Hematopoietic multipotent progenitor cell (in vitro differentiated cells): ENCODE measurements at regions not wholly inside any gene's neighbourhood (a gene's known extent, or its start where the extent isn't known, plus 50 kb on each side); places are given as distances from the start of the nearest gene placed in this dataset.

Experiments
- DNase-seq, 3 donors: peaks; one replicate each; pipeline ENCODE4 v3.0.0-alpha.2; 2011 to 2015; ENCODE audit warnings: low read depth in 2 of 3, low spot score in 2 of 3

GRCh38 chr7:95718577-95719410 lies 53.6 kb upstream of the DYNC1I1 start:
- DNase-seq, result peak in 2 of 3 donors; percentile 10 to 42

GRCh38 chr7:95716357-95717122 lies 55.8 kb upstream of the DYNC1I1 start:
- DNase-seq, result no peak

GRCh38 chr7:95715274-95715673 lies 57.1 kb upstream of the DYNC1I1 start:
- DNase-seq, result no peak

DNA sequence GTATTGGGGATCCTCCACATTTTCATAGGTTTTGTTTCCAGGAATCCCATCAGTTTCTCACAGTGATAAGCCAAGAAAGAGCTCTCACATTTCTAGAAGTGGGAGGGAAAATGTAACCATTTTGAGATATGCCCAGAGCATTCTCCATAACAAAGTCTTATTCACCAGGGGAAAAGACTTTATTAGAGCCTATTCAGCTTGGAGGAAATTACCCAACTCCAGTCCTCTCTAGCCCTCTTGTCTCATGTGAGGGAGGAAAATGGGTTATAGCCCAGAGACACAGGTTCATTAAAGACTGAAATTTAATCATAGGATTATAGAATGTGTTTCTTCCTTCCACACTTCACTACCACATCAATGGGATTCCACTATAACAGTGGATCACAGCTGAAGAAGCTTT lies 61.6 kb upstream of the DYNC1I1 start:
- no peak for DNase-seq

GRCh38 chr7:95700917-95701316 lies 71.4 kb upstream of the DYNC1I1 start:
- no peak for DNase-seq

DNA sequence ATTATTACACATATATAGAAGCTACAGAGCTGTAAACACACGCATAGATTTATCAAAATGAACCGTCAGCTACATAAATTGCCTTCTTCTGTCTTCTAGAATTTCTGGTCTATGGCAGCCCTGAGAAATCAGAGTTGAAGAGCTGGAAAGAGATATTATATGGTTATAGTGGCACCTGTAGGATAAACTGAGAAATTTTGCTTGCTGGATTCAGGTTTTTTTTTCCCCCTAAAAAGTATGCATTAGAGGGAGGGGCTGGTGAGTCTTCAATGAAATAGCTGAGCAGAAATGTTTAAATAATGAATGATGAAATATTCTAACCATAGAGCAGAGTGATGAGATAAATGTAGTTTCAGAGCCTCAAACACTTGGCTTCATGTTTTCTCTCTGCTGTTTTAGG lies 78.0 kb upstream of the DYNC1I1 start:
- no peak for DNase-seq

DNA sequence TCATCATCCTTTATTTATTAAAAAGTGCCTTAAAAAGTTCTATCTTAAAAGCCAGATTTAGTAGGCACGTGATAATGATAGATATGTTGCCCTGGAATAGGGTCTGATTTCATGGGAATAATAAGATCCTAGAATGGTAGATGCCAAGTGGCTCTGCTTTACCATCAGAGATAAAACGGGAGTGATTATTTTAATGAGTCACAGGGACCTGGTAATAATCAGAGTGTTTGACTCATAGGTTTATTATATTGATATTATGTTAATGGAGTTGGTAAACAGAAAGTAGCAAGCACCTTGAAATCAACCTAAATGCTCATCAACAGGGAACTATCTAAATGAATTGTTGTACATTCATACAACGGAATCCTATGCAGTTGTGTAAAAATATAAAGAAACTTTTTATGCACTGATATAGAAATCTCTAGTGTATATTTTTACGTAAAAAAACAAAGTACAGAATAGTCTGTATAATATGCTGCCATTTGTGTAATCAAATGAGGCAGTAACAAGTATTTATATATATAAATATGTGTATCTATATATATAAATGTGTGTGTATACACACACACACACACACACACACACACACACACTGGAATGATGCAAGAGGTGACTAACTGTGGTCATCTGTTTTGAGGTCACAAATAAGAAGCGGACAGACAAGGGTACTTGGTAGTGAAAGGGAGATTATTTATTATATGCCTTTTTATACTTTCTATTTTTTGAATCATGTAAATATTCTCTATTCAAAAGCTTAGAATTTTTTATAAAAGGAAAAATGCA lies 78.6 kb upstream of the DYNC1I1 start:
- DNase-seq, result no peak

DNA sequence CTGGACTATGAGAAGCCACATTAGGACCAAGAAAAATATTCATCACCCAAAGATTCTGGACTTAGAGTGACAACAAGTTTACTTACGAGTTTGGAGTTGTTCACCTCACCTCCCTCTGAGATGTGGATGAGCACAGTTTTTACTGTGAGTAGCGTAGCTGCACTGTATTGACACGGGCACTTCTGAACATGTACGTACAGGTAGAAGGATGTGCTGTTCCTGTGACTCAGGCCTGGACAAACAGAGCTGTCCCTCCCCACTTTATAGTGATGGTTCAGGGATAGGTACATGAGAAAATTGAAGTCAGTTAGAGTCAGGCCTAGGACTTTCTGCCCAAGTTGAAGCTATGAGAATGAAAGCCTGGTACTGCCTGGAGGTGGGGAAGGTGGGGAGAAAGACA lies 80.9 kb upstream of the DYNC1I1 start:
- no peak for DNase-seq

DNA sequence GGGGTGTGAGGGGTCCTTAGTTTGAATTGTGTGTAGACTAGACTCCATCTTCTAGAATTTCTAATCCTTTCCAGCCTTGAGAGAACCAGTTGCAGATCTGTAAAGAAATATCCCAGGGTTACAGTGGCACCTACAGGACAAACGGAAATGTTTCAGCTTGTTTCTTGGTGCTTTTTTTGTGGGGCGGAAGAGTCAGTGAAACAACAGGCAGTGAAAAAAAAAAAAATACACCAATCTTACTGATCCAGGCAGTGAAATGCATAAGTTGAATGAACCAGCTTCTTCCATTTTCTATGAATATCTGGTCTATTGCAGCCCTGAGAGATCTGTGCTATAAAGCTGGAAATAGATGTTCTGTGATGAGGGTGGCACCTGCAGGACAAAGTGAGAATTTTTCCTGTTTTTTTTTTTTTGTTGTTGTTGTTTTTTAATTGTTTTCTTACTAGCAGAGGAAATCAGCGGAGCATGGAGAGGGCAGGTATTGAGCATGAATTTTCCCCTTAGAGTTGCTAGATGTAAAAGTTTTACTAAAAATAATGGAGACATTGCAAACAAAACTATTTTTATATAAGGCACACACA lies 81.9 kb upstream of the DYNC1I1 start:
- DNase-seq, result peak in 2 of 3 donors; percentile 55 to 80

GRCh38 chr7:95688931-95689495 lies 83.3 kb upstream of the DYNC1I1 start:
- DNase-seq, result no peak

GRCh38 chr7:95687759-95688343 lies 84.5 kb upstream of the DYNC1I1 start:
- DNase-seq, result peak in 2 of 3 donors; percentile 9 to 51

DNA sequence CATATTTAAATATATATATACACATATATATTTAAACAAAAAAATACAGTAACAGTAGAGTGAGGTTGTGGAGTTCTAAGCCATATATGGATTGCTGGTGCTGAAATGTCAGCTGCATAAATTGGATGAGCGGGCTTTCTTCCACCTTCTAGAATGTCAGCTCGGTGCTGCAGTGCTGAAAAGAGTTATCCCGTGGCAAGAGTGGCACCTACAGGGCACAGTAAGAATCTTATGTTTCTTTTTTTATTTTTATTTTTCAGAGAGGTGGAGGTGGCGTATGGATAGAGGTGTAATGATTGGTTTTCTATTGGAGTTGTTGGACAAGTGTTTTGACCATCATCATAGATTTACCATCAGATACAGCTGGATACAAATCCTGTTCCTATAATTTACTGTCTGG lies 86.2 kb upstream of the DYNC1I1 start:
- DNase-seq, result peak in 2 of 3 donors; percentile 53 to 79

GRCh38 chr7:95684505-95684904 lies 87.8 kb upstream of the DYNC1I1 start:
- no peak for DNase-seq

DNA sequence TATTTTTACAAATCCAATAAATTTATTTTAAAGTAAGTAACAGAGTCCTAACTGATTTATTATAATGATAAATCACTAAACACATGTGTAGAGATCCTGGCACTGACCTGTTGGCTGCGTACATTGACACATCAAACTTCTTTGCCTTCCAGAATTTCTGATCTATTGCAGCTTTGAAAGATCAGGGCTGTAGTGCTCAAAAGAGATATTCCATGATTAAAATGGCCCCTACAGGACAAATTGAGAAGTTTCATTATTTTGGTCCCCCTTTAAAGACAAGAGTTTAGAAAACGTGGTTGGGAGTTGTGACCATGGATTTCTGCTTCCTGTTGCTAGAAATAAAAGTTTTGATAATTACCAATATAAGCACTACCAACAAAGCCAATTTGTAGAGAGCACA lies 87.7 kb upstream of the PDK4 start:
- DNase-seq, result peak in 2 of 3 donors; percentile 22 to 61

GRCh38 chr7:95682913-95683312 lies 86.6 kb upstream of the PDK4 start:
- DNase-seq, result no peak

DNA sequence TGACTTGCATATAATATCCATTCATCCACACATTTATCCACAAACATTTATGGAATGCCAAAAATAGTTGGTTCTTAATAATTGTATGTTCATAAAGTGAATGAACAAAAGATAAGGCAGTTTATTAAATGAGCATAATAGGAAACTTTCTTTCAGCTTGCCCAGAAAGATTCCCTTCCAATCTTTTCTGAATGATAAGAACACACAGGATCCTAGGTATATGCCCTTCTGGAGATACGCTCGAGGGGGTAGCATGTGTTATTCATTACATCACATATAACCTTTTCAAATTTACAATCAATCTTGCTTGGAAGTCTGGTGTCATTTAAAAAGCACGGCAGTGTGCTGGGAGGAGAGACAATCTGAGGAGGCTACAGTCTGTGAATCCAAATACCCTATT lies 80.4 kb upstream of the PDK4 start:
- no peak for DNase-seq

- no peak for DNase-seq
Observed at GRCh38 chr7:95675632-95676031, 79.3 kb upstream of the PDK4 start.

GRCh38 chr7:95675016-95675415 lies 78.7 kb upstream of the PDK4 start:
- DNase-seq, result no peak

DNA sequence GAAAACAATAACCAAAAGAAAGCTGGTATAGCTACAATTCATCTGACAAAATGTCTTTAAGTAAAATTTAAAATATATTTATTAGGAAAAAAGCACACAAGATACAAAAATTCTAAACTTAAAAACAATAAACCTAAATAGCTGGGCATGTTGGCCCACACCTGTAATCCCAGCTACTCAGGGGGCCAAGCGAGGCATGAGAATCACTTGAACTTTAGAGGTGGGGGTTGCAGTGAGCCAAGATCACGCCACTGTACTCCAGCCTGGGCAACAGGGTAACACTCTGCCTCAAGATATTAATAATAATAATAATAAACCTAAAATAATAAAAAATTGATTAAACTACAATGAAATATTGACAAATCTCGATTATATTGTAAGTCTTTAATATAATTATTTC lies 77.8 kb upstream of the PDK4 start:
- no peak for DNase-seq

- no peak for DNase-seq
Observed at GRCh38 chr7:95672434-95672833, 76.1 kb upstream of the PDK4 start.
